ENCODE measurements at regions not wholly inside any gene's neighbourhood (a gene's known extent, or its start where the extent isn't known, plus 50 kb on each side); places are given as distances from the start of the nearest gene placed in this dataset.
"Not testable (repeated sequence)": the region's sequence is repeated elsewhere in the genome, so short reads cannot be mapped to it uniquely, and the experiment has no call there.

DNA sequence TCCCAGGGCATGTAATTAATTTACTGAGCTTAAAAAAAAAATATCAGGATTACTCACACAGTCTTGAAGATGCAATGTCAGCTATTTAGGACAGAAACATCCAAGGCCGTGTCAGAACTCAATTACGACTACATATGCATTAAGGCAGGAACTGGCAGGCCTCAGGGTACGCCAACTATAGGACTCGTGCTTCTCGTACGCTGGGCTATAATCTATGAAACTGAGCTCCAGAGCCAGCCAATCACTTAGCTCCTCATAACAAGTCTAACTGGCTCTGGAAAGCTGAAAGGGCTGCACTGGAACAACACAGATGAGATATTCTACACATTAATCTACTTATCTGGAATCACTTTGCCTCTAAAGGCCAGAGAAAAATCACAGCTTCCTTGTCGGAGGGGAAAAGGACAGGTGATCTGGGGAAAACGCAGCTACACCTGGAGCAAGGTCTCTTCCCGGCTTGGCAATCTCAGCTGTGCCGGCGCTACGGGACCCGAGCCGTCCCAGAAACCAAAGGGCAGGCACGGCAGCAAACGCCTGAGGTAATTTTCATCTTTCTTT, 212.0 kb downstream of the DEPDC1B start:
- DNase-seq, result peak; percentile 67

DNA sequence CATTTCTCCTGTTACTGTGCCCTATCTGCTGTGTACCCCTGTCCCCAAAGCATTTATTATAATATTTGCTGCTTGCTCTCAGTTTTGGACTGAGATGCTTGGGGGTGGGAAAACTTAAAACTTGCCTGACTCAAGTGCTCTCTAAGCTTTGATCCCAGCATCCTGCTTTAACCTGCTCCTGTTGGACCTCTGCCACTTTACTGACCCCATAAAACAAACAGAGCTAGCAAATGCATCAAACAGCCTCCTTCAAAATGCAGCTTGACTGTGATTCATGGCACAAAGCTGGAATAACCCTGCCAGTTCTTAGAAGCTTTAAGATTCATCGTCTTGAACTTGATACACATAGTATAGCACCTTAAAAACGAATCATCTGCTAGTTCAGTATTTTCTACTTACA, 212.5 kb downstream of the DEPDC1B start:
- DNase-seq, result peak; percentile 43

DNA sequence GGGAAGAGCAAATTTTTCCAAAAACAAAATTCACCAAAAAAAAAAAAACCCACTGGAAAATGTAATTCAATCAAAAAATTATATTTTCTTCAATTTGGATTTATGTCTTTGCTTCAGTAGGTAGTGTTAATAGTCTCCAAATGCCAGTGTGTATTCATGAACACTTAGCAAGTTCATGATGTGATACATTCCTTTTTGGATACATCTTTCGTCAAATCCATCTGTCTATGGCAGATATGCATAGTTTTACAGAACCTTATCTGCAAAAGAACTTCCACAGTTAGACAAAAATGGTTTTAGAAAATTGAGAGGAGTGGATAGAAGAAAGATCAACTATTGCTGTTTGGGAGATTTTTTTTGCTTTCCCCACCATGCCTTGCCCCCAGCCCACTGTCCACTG, 214.6 kb downstream of the DEPDC1B start:
- no peak for DNase-seq

DNA sequence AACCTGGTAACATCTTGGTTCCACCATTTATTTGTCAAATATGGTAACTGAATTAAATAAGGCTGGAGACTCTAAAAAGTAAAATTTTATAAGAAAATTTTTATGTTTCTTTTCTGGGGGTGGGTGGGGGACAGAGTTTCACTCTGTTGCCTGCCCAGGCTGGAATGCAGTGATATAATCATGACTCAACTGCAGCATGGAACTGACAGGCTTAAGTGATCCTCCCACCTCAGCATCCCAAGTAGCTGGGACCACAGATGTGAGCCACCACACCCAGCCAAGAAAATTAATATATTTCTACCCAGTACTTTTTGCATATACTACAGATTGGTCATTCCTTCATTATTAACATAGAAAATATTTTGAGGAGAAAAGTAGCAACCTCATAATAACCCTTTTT, 216.9 kb downstream of the DEPDC1B start:
- DNase-seq, result peak; percentile 45

DNA sequence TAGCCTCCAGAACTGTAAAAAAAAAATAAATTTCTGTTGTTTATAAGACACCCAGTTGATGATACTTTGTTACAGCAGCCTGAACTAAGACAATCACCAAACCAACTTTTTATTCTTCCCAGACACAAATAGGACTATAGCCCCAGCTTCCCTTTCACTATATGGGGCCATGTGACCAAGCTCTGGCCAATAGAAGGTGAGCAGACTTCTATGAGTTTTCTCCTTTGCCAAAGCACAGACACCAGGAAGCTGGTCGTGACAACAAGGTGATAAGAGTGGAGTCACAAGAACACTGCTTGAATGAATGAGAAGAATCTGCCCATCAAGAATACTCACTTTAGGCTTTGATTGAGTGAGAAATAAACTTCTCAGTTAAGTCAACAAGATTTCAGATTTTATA, 217.7 kb downstream of the DEPDC1B start:
- DNase-seq, result no peak

DNA sequence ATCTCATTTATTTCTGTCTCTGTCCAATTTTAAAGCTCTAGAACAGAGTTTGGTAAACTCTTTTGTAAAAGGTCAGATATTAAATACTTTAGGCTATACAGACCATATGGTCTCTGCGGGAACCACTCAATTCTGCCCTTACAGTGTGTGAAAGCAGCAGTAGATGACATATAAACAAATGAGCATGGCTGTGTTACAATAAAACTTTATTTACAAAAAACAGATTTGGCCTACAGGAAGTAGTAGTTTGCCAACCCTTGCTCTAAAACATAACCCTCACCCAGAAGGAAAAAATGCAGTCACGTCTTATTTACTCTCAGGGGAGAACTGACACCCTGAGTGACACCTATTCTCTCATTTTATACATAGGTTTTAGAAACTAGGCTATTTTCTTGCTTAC, 220.4 kb downstream of the DEPDC1B start:
- no peak for DNase-seq

DNA sequence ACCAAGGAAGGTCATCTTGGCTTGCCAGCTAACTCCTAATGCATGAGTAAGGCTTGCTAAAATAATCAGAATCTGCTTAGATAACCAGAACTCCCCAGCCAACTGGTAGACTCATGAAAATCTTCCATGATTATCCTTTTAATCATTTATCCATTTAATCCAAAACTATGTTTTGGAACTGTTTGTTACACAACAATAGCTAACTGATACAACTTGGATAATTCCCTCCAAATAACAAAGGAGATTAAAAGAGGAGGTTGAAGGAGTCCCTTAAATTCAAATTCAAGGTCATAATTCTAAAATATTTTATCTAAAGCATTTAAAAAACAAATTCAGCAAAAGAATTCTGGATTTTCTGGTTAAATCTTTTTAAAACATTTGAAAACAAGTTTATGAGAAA, 222.1 kb downstream of the DEPDC1B start:
- no peak for DNase-seq

DNA sequence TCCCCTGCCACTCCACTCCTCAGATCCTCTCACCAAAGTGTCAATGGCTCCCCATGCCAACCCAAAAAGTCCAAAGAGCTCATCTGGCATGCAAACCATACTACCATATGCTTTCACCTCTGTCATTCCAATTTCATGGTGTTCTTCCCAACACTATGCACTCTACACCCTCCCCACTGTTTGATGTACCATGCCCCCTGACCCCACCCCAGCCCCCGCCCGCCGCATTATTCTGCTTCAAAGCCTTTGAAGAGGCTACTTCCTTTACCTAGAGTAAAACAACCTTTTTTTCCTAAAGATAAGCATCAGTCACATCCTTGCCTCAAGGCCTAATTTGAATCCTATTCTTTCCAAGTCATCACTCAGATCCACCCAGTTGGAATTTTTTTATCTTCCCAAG, 226.3 kb downstream of the DEPDC1B start:
- DNase-seq, result no peak

DNA sequence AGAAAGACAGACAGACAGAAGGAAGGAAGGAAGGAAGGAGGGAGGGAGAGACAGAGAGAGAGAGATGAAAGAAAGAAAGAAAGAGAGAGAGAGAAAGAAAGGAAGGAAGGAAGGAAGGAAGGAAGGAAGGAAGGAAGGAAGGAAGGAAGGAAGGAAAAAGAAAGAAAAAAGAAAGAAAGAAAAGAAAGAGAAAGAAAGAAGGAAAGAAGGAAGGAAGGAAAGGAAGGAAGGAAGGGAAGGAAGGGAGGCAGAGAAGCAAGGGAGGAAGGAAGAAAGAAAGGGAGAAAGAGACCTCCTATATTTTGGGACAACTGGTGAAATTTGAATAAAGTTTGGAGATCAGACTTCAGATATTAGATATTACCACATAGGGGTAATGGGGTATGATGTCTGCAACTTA, 226.9 kb downstream of the DEPDC1B start:
- DNase-seq, result not testable (repeated sequence)

DNA sequence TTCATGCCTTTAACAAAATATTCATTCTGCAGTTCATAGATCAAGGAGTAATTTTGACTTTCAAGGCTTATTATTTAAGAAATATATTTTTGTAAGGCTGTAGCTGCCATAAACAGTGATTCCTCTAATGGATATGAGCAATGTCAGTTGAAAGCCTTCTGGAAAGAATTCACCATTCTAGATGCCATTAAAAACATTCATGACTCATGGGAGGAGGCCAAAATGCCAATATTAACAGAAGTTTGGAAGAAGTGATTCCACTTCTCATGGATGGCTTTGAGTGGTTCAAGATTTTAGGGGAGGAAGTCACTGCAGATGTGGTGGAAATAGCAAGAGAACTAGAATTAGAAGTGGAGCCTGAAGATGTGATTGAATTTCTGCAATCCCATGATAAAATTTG, 229.1 kb downstream of the DEPDC1B start:
- no peak for DNase-seq

DNA sequence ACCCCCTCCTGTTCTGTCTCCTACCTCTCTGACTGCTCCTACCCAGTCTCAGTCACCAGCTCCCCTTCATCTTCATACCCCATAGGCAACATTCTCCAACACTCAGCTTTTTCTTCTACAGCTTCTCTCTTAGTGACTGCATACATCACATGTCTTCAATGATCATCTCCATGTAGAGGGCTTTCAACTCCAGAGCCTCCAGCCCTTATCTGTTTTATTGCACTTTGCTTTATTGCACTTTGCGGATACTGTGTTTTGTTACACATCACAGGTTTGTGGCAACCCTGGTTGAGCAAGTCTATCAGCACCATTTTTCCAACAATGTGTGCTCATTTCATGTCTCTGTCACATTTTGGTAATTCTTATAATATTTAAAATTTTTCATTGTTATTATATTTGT, 230.7 kb downstream of the DEPDC1B start:
- DNase-seq, result no peak

DNA sequence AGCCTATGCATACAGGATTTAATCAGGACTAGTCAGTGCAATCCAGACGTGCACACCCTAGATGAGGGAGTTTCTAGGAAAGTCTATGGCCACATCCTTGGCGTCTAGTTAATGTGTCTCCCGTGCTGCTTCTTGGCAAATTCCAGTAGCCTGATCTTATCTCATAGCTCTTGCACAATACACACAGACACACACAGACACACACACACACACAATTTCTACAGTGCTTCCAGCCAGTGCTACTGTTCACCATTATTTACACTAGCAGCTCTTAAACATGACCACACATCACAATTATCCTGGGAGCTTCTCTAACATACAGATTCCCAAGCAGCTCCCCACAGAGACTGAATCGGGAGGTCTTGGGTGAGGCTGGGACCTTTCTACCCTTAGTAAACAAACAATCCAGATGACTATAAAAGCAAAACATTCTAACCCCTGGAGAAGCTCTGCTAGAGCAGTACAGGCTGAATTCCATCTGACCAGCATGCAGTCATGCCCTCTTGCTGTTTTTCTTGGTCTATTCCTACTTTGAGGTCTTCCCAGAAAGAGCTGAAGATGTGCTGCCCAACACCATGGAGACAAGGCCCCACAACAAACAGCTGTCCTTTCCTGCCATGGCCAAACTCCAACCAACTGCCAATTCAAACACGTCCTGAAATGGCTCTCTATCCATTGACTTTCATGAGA, 236.6 kb downstream of the DEPDC1B start:
- DNase-seq, result peak; percentile 30

DNA sequence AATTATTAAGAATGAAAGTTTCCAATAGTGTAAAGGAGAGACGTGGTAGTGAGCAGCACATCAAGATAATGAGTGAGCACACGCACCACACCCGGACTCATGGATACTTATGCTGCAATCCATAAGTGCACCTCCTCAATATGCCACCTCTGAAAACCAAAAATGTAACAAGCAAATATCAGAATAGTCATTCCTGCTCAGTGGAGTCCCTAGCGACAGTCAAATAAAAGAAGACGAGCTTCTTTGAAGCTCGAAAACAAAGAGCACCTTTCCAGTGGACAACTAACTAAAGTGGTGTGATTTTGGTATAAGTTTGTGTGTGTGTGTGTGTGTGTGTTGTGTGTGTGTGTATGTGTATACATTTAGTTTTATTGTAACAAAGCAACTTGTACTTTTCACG, 241.3 kb downstream of the DEPDC1B start:
- DNase-seq, result no peak

DNA sequence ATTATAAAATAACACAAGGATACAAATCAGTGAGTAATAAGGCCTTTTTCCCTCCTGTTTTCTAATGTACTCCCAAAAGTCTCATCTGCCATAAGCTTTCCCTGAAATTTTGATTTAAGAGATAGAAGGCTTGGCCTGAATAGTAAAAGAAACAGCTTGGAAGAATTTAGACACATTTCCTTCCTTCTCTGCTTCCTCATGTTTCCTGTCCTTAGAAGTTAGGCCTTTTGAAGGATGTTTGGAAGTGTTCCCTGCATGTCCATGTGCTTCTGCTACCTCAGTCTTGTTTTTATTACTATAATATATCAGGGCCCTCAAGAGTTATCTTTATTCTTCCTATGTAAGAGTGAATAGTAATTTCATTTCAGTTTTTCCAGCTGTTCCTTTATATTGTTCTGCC, 242.7 kb downstream of the DEPDC1B start:
- DNase-seq, result no peak

DNA sequence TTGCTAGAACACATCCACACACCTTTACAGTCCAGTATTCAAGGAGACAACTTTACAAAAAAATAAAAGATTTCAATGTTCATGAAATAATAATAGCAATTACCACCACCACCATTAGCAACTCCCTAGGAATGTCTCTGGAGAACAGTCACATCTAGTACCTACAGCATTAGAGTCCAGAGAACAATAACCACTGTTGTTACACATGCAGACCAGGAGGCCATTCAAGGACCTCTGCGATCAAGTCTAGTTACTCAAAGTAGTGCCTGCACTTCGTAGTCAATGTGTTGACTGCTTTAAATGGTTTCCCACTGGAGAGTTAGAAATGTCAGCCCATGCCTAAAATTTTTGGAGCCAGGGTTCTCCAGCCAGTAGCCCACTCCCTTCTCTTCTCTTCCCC, 244.4 kb downstream of the DEPDC1B start:
- DNase-seq, result no peak

DNA sequence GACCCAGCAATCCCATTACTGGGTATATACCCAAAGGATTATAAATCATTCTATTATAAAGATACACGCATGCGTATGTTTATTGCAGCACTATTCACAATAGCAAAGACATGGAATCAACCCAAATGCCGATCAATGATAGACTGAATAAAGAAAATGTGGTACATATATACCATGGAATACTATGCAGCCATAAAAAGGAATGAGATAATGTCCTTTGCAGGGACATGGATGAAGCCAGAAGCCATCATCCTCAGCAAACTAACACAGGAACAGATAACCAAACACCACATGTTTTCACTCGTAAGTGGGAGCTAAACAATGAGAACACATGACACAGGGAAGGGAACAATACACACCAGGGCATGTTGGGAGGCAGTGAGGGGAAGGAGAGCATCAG, 245.7 kb downstream of the DEPDC1B start:
- not testable (repeated sequence) for DNase-seq

DNA sequence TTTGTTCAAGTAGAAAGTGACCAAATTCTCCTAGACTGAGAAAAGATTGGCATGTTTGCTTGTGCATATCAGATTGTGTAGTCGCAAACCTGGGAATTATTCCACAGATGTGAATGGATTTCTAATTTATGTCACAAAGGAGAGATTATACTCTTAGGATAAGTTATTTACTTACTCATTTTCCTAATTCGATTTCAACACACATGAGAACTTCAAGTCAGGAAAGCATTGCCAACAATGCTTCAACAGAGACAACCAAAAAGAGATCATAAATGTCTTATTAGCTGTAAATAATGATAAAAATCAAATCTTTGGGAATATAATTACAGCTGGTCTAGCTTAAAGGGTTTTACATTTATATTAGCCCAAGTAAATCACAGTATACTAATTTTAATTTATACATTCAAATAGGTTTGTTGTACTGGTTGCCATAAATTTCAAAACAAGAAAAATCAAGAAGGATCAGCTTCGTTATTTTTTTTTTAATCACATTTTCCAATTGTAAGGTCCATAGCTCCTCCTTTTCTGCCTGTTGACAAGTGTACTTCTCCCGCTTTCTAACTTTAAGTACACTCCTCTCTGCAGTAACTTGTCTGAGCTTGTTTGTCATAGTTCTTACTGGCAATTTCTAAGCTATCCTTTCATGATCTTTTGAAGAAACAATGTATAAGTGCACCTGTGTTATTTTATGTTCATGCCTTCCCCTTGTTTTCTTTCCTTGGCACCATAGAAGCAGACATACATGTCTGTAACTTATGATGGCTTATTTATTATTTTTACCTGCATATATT, 246.6 kb downstream of the DEPDC1B start:
- no peak for DNase-seq

DNA sequence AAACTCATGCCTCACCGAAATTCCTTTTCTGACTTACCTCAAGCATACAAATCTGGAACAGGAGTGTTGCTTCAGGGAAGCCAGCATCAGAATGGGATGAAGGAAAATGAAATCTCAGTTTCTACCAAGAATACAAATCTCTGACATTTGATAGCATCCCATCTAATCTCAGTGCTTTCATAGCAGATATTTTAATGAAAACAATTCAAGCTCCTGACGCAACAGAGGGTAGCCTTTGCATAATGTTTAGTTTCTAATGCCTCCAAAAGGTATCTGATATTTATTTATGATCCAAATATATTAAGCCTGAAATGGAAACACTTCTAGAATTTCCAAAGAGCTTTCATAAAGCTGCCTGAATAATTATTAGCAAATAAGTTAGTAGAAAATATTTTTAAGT, 251.4 kb downstream of the DEPDC1B start:
- DNase-seq, result no peak

DNA sequence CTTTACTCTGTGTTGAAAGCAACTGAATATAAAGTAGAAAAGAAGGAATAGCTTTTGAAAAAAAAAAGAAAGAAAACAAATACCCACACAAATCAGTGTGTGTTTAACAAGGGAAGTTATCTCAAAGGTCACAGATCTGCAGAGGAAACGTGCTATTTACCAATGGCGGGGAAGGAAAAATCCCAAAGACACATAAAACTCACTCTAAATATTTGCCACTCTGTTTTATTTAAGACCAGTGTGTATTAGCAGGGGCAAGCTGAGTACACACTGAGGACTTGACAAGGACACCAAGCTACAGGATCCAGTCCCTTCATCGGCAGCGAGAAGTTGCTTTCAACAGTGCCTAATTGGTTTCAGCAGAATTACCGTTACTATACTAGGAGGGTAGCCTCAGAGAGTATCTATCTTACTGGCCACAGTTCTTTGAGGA, 252.5 kb downstream of the DEPDC1B start:
- DNase-seq, result no peak

DNA sequence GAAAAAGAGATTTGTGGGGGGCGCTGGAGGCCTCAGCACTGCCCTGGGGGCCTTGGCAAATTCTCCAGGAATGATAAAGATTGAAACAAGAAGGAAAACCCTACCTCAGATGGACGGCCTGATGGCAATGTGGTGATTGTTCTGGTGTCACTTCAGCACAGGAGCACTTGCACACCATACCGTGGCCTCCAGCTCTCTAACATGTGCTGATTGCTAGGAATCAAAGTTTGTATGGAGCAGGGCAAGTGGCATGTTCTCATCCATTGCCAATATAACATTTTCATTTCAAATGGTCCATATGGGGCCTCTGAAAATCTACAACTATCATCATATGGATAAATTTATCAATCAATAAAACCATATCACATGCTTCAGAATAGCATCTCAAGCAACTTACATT, 253.0 kb downstream of the DEPDC1B start:
- no peak for DNase-seq

DNA sequence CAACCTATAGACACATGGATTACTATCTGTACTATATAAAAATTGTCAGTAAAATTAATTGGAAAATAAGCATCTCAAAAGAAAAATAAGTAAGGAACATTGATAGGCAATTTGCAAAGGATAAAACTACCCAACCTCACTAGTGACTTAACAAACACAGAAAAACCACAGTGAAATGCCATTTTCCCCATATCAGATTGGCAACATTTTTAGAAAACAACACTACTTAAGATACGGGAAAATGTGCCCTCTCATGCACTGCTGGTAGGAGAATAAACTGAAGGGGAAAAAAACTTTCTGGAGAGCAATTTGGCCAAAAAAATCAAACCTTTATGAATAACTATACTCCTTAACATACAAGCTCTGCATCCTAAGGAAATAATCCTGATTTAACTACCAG, 254.0 kb downstream of the DEPDC1B start:
- no peak for DNase-seq

DNA sequence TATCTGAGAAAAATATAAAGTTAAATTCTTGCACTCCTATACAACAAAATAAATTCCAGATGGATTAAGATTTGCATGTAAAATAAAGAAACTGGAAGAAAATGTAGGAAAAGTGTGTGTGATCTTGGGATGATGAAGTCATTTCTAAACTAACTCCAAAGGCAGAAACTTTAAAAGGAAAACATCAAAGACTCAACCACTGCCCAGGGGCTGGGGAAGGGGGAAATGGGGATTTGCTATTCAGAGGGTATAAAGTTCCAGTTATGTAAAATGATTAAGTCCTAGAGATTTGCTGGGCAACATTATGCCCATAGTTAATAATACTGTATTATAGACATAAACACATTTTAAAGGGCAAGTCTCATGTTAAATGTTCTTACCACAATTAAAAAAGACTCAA, 254.5 kb downstream of the DEPDC1B start:
- DNase-seq, result no peak

DNA sequence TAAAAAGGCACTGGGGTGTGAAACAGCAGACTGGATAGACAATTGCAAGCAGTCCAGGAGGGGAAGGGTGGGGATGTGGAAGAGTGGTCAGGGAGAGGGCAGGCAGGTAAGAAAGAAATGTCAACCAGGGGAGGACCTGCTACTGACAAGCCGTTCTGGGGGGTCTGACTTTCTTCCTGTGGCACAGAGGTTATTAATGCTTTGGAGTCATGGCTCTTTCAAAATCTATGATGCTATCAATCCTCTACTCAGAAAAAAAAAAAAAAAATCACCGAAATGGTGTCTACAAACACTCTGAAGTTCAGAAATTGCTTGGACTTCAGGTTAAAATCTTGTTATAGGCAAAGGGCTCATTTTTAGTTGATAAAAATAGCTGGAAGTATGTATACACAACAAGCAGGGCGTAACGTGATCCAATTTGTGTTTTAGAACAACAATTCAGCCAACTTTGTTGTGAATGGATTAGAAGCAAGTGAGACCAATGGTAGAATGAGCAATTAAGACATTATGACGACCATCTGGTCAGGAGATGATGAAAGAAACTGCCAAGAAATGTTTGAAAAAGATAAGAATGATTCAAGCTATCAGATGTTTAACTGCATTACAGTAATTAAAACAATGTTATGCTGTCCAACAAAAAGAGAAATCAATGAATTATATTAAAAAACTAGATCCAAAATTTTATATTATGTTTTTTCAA, 255.2 kb downstream of the DEPDC1B start:
- DNase-seq, result no peak

All from fibroblast of skin of abdomen (primary cell).